Stimulated activated CD4-positive, alpha-beta T cell treated with anti-CD3 and anti-CD28 coated beads, Interleukin-1b, Interleukin-23, amount 100 ng/mL, for 4 hours (primary cell): ENCODE measurements at regions not wholly inside any gene's neighbourhood (a gene's known extent, or its start where the extent isn't known, plus 50 kb on each side); places are given as distances from the start of the nearest gene placed in this dataset.
"Not testable (repeated sequence)": the region's sequence is repeated elsewhere in the genome, so short reads cannot be mapped to it uniquely, and the experiment has no call there.

Experiments used
- DNase-seq, 2 donors: peaks; one replicate each; pipeline ENCODE4 v3.0.0-alpha.2; 2020; ENCODE audit warnings: low read depth in 2 of 2

DNA sequence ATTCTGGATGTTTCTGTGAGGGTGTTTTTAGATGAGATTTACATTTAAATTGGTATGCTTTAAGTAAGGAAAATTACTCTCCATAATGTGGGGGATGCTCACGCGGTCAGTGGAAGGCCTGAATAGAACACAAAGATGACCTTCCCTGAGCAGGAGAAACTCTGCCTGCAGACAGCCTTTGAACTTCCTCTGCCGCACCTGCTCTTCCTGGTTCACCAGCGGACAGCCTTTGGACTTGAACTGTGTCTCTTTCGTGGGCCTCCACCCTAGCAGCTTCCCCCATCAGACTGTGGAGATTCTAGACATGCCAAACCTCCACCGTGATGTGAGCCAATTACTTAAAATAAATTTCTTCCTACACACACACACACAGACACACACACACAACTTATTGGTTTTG, 210.7 kb downstream of the EFCAB11 start:
- DNase-seq, result no peak

DNA sequence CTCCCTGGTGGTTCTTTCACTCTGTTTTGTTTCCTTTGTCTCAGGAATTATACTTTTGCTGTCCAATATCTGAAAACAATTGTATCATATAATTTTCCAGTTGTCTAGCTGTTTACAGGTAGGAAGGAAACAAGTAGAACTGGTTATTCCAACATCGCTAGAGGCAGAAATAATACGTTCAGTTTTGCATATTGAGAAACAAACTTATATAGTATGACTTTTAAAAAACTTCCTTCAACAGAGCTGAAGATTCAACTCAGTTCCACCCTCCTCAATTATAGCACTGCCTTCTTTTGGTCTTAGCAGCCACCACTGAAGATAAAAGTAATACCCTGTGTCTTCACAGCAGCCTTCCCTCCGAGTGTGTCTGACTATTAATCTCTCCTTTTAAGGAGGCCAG, 214.3 kb downstream of the EFCAB11 start:
- no peak for DNase-seq

- no peak for DNase-seq
Measured at GRCh38 chr14:89736881-89737280, 217.6 kb downstream of the EFCAB11 start.

GRCh38 chr14:89731396-89731933, 223.1 kb downstream of the EFCAB11 start:
- no peak for DNase-seq

DNA sequence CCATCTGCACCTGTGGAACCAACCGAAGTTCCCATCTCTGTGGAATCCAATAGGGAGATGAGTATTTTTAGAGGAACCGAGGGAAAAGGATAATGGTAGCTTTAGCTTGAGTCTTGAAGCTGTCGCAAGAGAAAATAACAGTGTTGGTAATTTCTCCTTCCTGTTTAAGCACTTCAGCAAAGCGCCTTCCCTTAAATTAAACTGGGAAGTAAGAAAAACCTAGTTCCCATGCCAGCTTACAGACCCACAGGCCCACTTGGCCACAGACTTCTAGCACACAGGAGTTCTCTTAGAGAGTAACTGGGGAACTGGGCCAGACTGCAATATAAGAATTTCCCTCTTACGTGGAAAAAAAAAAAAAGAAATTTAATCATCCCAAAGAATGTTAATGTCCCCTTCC, 223.8 kb downstream of the EFCAB11 start:
- DNase-seq, result no peak

GRCh38 chr14:89728964-89729363, 225.6 kb downstream of the EFCAB11 start:
- no peak for DNase-seq

GRCh38 chr14:89726226-89726625, 228.3 kb downstream of the EFCAB11 start:
- not testable (repeated sequence) for DNase-seq

DNA sequence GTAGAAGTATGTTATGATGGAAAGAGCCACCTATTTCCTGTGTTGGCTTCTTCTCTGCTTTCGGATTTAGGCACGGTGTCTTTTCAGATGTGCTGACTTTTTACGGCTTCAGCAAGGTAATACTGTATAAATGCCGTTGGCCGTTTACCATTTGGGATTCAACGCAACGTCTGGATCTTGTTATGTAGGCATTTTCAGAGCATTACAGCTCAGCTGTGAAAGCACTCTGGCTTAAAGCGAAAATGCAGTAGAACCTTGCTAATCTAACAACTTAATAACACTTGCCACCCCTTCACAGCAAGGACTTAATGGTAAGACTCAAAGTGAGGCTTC, 229.9 kb downstream of the EFCAB11 start:
- DNase-seq, result no peak

GRCh38 chr14:89723930-89724627, 230.5 kb downstream of the EFCAB11 start:
- no peak for DNase-seq

- no peak for DNase-seq
Measured at GRCh38 chr14:89721956-89722355, 232.6 kb downstream of the EFCAB11 start.

DNA sequence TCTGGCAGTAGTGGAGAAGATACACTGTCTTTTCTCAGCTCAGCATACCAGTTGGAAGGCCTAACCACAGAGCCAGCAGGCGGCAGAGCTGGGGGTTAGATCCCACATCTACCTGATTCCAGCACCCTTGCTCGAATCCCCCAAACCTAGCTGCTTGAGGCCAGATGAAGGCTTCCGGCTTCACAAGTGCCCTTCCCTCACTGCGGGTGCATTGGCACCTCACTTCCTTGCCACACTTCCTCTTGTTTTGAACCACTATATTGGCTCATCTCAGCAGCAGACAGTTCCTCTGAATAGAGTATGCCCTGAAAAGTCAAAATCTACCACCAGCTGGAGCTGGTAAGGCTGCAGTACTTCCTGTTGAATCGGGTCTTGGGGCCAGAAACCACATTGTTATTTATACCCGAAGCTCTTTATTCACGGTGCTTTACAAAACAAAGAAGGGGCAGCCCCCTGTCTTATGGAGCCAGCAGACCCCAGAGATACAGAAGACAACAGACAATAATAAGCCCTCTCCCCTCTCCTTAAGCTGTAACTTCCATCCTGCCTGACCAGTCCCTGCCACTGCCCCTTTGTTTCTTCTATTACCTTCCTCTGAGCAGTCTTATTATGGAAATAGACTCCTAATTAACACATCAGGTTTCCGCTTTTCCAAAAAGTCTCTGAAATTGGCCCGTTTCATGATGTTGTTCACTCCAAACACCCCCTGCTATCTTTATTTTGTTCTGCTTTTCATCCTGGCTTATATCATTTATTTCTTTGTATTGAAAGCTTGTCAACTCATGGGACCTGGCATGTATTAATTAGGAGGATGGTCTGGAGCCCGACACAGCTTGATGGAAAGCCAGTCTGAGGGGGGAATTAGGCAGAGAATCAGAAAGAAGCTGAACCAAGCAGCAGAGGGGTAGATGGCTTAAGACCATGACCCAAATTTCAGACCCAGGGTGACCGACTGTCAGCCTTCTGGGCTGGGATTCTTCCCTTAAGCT, 233.5 kb downstream of the EFCAB11 start:
- DNase-seq, result peak in 1 of 2 donors; percentile 26

- no peak for DNase-seq
Measured at GRCh38 chr14:89720076-89720687, 234.3 kb downstream of the EFCAB11 start.

DNA sequence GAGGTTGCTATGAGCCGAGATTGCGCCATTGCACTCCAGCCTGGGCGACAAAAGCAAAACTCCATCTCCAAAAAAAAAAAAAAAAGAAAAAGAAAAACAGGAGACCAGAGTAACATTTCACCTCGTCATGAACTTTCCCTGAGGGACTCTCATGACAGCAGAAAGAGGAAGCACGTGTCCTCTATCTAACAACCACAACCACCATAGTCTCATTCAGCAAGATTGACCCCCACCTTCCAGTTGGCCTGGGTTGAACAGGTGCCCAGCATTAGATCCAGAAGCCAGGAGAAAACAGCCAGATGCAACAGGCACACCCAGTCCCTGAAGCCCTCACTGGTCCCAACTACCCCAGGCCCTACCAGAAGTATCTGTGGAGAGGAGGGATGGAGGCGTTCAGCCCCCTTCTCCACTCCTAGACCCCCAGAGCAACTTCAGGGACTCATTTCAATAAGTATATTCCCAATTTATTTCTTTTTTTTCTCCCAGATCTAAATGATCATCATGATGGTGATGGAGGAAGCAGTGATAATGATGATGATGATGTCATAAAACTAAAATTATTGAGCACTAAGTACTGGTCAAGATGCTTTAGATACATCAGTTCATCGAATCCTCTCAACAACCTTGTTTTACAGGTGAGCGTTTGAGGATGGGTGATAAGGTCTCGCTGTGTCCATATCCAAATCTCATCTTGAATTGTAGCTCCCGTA, 235.0 kb downstream of the EFCAB11 start:
- no peak for DNase-seq

DNA sequence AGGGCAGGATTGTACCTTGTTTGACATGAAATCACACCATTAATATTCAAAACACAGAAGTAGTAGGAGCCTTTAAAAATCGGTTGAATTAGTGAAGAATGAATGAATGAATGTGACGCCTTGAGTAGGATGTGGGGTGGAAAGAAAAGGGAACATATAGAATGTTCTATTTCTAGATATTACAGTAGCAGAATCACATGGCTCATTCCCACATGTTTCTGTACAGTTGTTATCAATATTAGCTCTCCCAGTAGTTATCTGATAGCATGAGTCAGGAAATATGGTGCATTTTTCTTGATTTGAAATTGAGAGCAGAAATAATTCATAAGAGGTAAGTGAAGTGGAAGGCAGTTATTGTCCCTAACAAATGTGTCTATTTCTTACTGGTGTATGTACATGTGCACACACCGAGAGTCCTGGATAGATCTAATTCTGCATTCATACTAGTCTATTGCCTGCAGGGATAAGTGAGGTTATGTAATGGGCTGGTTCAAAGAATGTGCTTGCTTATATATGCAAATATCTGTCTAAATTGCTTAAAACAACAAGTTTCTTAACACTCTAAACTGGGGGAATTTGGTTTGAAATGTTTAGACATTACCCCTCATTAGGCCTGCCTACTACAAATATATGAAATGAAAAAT, 245.4 kb downstream of the EFCAB11 start:
- DNase-seq, result no peak

- no peak for DNase-seq
Measured at GRCh38 chr14:89707086-89707485, 247.4 kb downstream of the EFCAB11 start.

GRCh38 chr14:89702876-89703200, 251.7 kb downstream of the EFCAB11 start:
- DNase-seq, result no peak

DNA sequence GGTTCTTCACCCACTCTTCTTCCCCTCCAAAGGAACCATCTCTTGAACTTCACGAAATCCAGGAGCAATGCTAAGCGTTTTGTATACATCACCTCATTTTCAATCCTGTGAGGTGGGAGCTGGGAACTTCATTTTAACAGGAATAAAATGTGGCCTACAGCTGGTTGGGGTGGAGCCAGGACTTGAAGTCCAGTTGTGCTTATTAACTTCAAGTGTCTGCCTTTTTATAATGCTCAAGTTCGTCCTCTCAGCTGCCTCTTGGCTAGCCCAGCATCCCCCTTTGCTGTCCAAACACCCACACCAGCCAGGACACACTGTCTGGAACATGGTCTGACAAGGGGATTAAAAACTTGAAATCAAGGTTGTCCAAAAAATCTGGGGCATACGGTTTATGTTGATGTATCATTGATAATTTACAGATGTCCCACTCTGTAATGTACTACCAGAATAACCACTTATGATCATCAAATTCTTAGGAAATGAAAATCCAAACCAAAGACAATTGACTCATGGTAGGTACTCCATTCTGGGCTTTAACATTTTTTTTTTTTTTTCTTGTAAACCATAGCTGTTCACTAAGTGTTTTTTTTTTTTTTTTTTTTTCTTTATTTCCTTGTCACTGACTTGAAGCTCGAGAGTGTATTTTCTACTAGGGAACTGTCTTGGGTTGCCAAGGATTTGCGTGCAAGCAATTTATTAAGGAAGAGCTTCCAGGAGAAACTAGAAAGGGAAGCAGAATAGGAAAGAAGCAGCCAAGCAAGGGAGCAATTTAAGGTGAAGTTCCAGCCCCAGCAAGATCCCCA, 252.3 kb downstream of the EFCAB11 start:
- DNase-seq, result no peak

GRCh38 chr14:89701211-89702043, 253.1 kb downstream of the EFCAB11 start:
- peak; percentile 79 to 86 for DNase-seq

GRCh38 chr14:89700801-89701200, 253.7 kb downstream of the EFCAB11 start:
- no peak for DNase-seq

DNA sequence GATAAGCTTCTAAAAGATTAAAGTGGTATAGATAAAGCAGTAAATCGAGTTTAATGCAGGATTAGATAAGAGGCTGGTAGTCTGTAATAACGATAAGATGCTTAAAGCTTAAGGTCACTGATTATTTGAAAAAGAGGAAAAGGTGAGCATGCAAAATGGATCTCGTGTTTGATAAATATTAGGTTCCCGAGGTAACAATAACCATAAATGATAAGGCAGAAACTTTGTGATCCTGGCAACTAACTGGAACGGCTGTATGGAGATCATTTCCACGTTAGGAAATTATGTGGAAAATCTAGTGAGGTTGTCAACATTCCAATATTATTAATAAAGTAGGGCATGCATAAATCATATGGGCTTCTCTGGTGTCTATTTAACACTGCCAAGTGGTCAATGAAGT, 255.5 kb downstream of the EFCAB11 start:
- no peak for DNase-seq
